CD14-positive monocyte (primary cell): ENCODE measurements at regions not wholly inside any gene's neighbourhood (a gene's known extent, or its start where the extent isn't known, plus 50 kb on each side); places are given as distances from the start of the nearest gene placed in this dataset.
"Not testable (repeated sequence)": the region's sequence is repeated elsewhere in the genome, so short reads cannot be mapped to it uniquely, and the experiment has no call there.

Source experiments
- DNase-seq, 3 donors: peaks; one replicate each; pipeline ENCODE4 v3.0.0-alpha.2; 2011 to 2022
- H2AFZ ChIP-seq: 2 replicates; pipeline ENCODE4 v1.6.0; 2012; ENCODE audit warnings: mild to moderate bottlenecking, low read depth, low read length, inconsistent platforms; ENCODE audit not compliant: insufficient read depth, poor library complexity, severe bottlenecking
- H3K27ac ChIP-seq, 2 donors: 1 replicate in 1 of 2; 2 replicates in 1 of 2; pipeline ENCODE4 v1.5.1; 2012 to 2013; ENCODE audit warnings: low read length in 2 of 2, control low read depth in 1 of 2, inconsistent platforms in 1 of 2, low read depth in 1 of 2, mild to moderate bottlenecking in 1 of 2
- H3K27me3 ChIP-seq, 2 donors: one replicate each; pipeline versions ENCODE4 v1.6.0 to v1.6.1; 2011 to 2013; ENCODE audit warnings: low read length in 2 of 2; ENCODE audit not compliant: control insufficient read depth in 2 of 2, insufficient read depth in 2 of 2
- H3K36me3 ChIP-seq, 2 donors: replicated peaks in 1 of 2; 1 replicate in 1 of 2; 2 replicates in 1 of 2; pipeline versions ENCODE4 v1.5.1 to v1.6.1; 2012 to 2013; ENCODE audit warnings: low read length in 2 of 2, control low read depth in 1 of 2, inconsistent platforms in 1 of 2, mild to moderate bottlenecking in 1 of 2; ENCODE audit not compliant: insufficient read depth in 2 of 2, control insufficient read depth in 1 of 2
- H3K4me1 ChIP-seq, 2 donors: 1 replicate in 1 of 2; 2 replicates in 1 of 2; pipeline versions ENCODE4 v1.5.1 to v1.6.1; 2012 to 2013; ENCODE audit warnings: low read length in 2 of 2, control low read depth in 1 of 2, inconsistent platforms in 1 of 2, mild to moderate bottlenecking in 1 of 2, moderate library complexity in 1 of 2; ENCODE audit not compliant: insufficient read depth in 2 of 2, control insufficient read depth in 1 of 2
- H3K4me2 ChIP-seq: replicated peaks from 2 replicates; pipeline ENCODE3; 2012; ENCODE audit warnings: low read length, moderate library complexity, mild to moderate bottlenecking; ENCODE audit not compliant: poor library complexity, severe bottlenecking; ENCODE audit errors: extremely low read depth
- H3K4me3 ChIP-seq, 3 experiments: fragments of 200-600 bp in 1 of 3; sonication (generic) in 1 of 3; replicated peaks in 1 of 3; 1 replicate in 2 of 3; 2 replicates in 1 of 3; pipeline ENCODE4 v1.5.1; 2011 to 2013; ENCODE audit warnings: low read length in 3 of 3, mild to moderate bottlenecking in 3 of 3, control low read depth in 2 of 3, low read depth in 2 of 3, inconsistent platforms in 1 of 3, moderate library complexity in 1 of 3
- H3K79me2 ChIP-seq: 2 replicates; pipeline ENCODE4 v1.6.0; 2012; ENCODE audit warnings: mild to moderate bottlenecking, control low read depth, inconsistent platforms, low read length, moderate library complexity; ENCODE audit not compliant: insufficient read depth
- H3K9ac ChIP-seq: 2 replicates; pipeline ENCODE4 v1.6.0; 2017; ENCODE audit warnings: low read length, mild to moderate bottlenecking; ENCODE audit not compliant: insufficient read depth, poor library complexity, severe bottlenecking
- H3K9me3 ChIP-seq, 2 donors: replicated peaks in 1 of 2; 1 replicate in 1 of 2; 2 replicates in 1 of 2; pipeline versions ENCODE4 v1.5.1 to v1.6.1; 2012 to 2013; ENCODE audit warnings: low read length in 2 of 2, control low read depth in 1 of 2; ENCODE audit not compliant: control insufficient read depth in 1 of 2, insufficient read depth in 1 of 2
- H4K20me1 ChIP-seq: 2 replicates; pipeline ENCODE4 v1.6.0; 2012; ENCODE audit warnings: mild to moderate bottlenecking, low read length, control low read depth, moderate library complexity; ENCODE audit not compliant: insufficient read depth
- H3K27ac Mint-ChIP-seq, 7 donors: one replicate each; pipeline ENCODE4 v1.8.0; 2020; ENCODE audit warnings: mild to moderate bottlenecking in 7 of 7, mixed read lengths in 7 of 7, moderate library complexity in 6 of 7, inconsistent platforms in 2 of 7
- H3K27me3 Mint-ChIP-seq, 3 donors: one replicate each; pipeline ENCODE4 v1.8.0; 2021 to 2022; ENCODE audit warnings: low read depth in 3 of 3, mild to moderate bottlenecking in 3 of 3, mixed read lengths in 3 of 3, moderate library complexity in 3 of 3, inconsistent platforms in 1 of 3
- H3K36me3 Mint-ChIP-seq, 2 donors: one replicate each; pipeline ENCODE4 v1.8.0; 2020; ENCODE audit warnings: mixed read lengths in 2 of 2, inconsistent platforms in 1 of 2, mild to moderate bottlenecking in 1 of 2
- H3K4me1 Mint-ChIP-seq: one replicate; pipeline ENCODE4 v1.8.0; 2020; ENCODE audit warnings: mild to moderate bottlenecking, mixed read lengths
- H3K4me3 Mint-ChIP-seq, 2 donors: one replicate each; pipeline ENCODE4 v1.8.0; 2020; ENCODE audit warnings: mild to moderate bottlenecking in 2 of 2, mixed read lengths in 2 of 2, moderate library complexity in 1 of 2
- H3K9me3 Mint-ChIP-seq, 7 donors: one replicate each; pipeline ENCODE4 v1.8.0; 2020 to 2022; ENCODE audit warnings: mixed read lengths in 7 of 7, mild to moderate bottlenecking in 6 of 7, moderate library complexity in 6 of 7, inconsistent platforms in 2 of 7
- CTCF ChIP-seq: fragments of 200-600 bp; IDR thresholded peaks from one replicate; pipeline ENCODE4 v1.8.0; 2022; ENCODE audit warnings: antibody characterized with exemption, mild to moderate bottlenecking
- WGBS: methylation state at CpG from one replicate; pipeline ENCODE4 v1.1.5; 2013; ENCODE audit warnings: missing lambda C conversion rate; ENCODE audit not compliant: insufficient coverage; 5-methylcytosine and 5-hydroxymethylcytosine counted together
- intact Hi-C, 2 donors: fragments of 100-400 bp; cut with micrococcal nuclease; formaldehyde crosslinking; loops; one replicate each; pipeline versions ENCODE4 v1.15.0 to v1.15.1; 2023

GRCh38 chr9:30536494-30536893, 1847.9 kb upstream of the ACO1 start:
- no peak overlapping the region for H3K9ac ChIP-seq
- H3K4me1 ChIP-seq, result no peaks in the 10 kb centered on the region
- intact Hi-C loops, result no loop called here
- no peaks in the 10 kb centered on the region for H3K27me3 Mint-ChIP-seq
- no peak overlapping the region for H3K4me3 Mint-ChIP-seq
- H4K20me1 ChIP-seq, result no peaks in the 10 kb centered on the region
- peaks cover 3 to 15% (median 10%) of the 10 kb centered on the region in 7 donors for H3K9me3 Mint-ChIP-seq
- no peak overlapping the region for H3K27ac ChIP-seq
- no peak overlapping the region for H3K4me3 ChIP-seq
- no peak overlapping the region for H3K4me2 ChIP-seq
- no peak for TF ChIP-seq CTCF
- WGBS, result 75% methylated on average over 3 of the region's 3 CpGs
- H3K4me1 Mint-ChIP-seq, result no peaks in the 10 kb centered on the region
- H3K36me3 Mint-ChIP-seq, result no peaks in the 10 kb centered on the region
- no peaks in the 10 kb centered on the region for H3K79me2 ChIP-seq
- H3K27ac Mint-ChIP-seq, result no peak overlapping the region
- no peak overlapping the region for H2AFZ ChIP-seq
- peaks cover 6 to 7% of the 10 kb centered on the region in 2 donors for H3K9me3 ChIP-seq
- no peak for DNase-seq
- no peaks in the 10 kb centered on the region for H3K36me3 ChIP-seq
- H3K27me3 ChIP-seq, result no peaks in the 10 kb centered on the region

DNA sequence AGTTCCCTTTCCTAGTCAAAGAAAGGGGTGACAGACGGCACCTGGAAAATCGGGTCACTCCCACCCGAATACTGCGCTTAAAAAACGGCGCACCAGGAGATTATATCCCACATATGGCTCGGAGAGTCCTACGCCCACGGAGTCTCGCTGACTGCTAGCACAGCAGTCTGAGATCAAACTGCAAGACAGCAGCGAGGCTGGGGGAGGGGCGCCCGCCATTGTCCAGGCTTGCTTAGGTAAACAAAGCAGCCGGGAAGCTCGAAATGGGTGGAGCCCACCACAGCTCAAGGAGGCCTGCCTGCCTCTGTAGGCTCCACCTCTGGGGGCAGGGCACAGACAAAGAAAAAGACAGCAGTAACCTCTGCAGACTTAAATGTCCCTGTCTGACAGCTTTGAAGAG, 1844.7 kb upstream of the ACO1 start:
- H3K79me2 ChIP-seq, H4K20me1 ChIP-seq, H3K36me3 ChIP-seq, H3K9me3 ChIP-seq, H3K27me3 ChIP-seq, H3K9ac ChIP-seq, H3K4me1 Mint-ChIP-seq, DNase-seq, H3K4me2 ChIP-seq, H3K4me3 ChIP-seq, intact Hi-C loops, H3K27ac ChIP-seq, H2AFZ ChIP-seq, H3K36me3 Mint-ChIP-seq, H3K4me1 ChIP-seq, H3K4me3 Mint-ChIP-seq, H3K27ac Mint-ChIP-seq, H3K27me3 Mint-ChIP-seq: not testable (repeated sequence)
- H3K9me3 Mint-ChIP-seq, result peaks cover 3 to 12% (median 9%) of the 10 kb centered on the region in 7 donors
- WGBS, result 93% methylated on average over 6 of the region's 15 CpGs
